Fibroblast of mammary gland (primary cell): ENCODE measurements at regions not wholly inside any gene's neighbourhood (a gene's known extent, or its start where the extent isn't known, plus 50 kb on each side); places are given as distances from the start of the nearest gene placed in this dataset.
"Not testable (repeated sequence)": the region's sequence is repeated elsewhere in the genome, so short reads cannot be mapped to it uniquely, and the experiment has no call there.

Source experiments
- DNase-seq: peaks from one replicate; pipeline ENCODE4 v3.0.0-alpha.2; 2010; ENCODE audit warnings: low read depth
- H3K4me3 ChIP-seq: 2 replicates; pipeline ENCODE4 v1.5.1; 2011; ENCODE audit warnings: low read depth, mild to moderate bottlenecking, low read length, moderate library complexity; ENCODE audit not compliant: control insufficient read depth
- CTCF ChIP-seq: conservative IDR thresholded peaks from 2 replicates; pipeline ENCODE4 v1.5.1; 2011; ENCODE audit warnings: low read depth, low read length, inconsistent platforms; ENCODE audit not compliant: control insufficient read depth, insufficient read depth

GRCh38 chr13:70784207-70784989, 676.1 kb upstream of the KLHL1 start:
- H3K4me3 ChIP-seq, result no peak overlapping the region
- TF ChIP-seq CTCF, result no peak
- DNase-seq, result no peak

- no peak for DNase-seq
- no peak for TF ChIP-seq CTCF
- no peak overlapping the region for H3K4me3 ChIP-seq
Observed at GRCh38 chr13:70769817-70770216, 661.6 kb upstream of the KLHL1 start.

DNA sequence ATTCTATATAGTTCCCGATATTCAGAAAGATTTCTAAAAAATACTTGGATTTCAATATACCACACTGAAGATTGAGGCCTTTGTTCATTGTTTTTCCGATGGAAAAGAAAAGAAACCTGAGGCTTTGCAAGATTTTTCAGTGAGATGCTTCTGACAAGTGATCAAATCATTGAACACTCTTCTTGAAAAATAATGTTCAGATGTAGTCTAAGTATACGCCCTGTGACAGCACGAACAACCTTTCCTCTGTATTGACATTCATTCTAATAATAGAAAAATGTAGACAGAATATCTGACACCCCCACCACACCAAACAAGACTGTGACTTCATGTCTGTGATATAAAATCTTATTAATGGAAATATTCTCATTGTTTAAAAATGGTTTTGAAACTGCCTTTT, 650.7 kb upstream of the KLHL1 start:
- no peak for TF ChIP-seq CTCF
- H3K4me3 ChIP-seq, result no peak overlapping the region
- no peak for DNase-seq

DNA sequence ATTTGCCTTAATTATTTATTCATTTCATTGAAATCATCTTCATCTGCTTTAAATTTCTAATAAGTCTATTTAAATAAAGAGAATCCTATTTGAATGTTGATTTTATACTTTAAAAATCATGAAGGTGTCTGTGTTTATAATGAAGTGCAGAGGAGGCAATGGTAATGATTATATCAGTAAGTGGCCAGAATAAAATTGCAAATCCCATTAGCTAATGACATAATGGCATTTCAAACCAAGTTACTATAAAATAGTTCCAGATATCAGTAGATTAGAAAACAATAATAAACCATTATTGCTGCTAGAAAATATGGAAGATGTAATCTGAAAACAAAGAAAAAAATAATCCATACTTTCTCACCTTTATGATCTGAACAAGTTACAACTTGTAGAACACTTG, 647.8 kb upstream of the KLHL1 start:
- no peak for DNase-seq
- no peak for TF ChIP-seq CTCF
- no peak overlapping the region for H3K4me3 ChIP-seq

GRCh38 chr13:70755456-70755855, 647.2 kb upstream of the KLHL1 start:
- H3K4me3 ChIP-seq, result no peak overlapping the region
- no peak for TF ChIP-seq CTCF
- no peak for DNase-seq

GRCh38 chr13:70747262-70747661, 639.0 kb upstream of the KLHL1 start:
- no peak for TF ChIP-seq CTCF
- no peak overlapping the region for H3K4me3 ChIP-seq
- DNase-seq, result no peak

- not testable (repeated sequence) for H3K4me3 ChIP-seq, DNase-seq
Observed at GRCh38 chr13:70746469-70746868, 638.2 kb upstream of the KLHL1 start.
